ENCODE measurements at regions not wholly inside any gene's neighbourhood (a gene's known extent, or its start where the extent isn't known, plus 50 kb on each side); places are given as distances from the start of the nearest gene placed in this dataset.
"Not testable (repeated sequence)": the region's sequence is repeated elsewhere in the genome, so short reads cannot be mapped to it uniquely, and the experiment has no call there.

- H3K27me3 ChIP-seq (ENCODE audit: control insufficient read depth, insufficient read depth, low read length): no peaks in the 10 kb centered on the region
- no peaks in the 10 kb centered on the region for H3K36me3 ChIP-seq (ENCODE audit: control insufficient read depth, insufficient read depth, low read length)
- DNase-seq (ENCODE audit: low read depth): no peak
- H3K4me3 ChIP-seq (ENCODE audit: low read depth, low read length): no peak overlapping the region
- no peak for TF ChIP-seq CTCF (IDR thresholded peaks at IDR 0.05; ENCODE audit: insufficient read depth, low read length, poor library complexity, severe bottlenecking)
These were observed 270.4 kb downstream of the MED10 start for GRCh38 chr5:6107675-6108539.

- no peak for TF ChIP-seq CTCF (IDR thresholded peaks at IDR 0.05; ENCODE audit: insufficient read depth, low read length, poor library complexity, severe bottlenecking)
- Histone ChIP-seq H3K4me3 (ENCODE audit: low read depth, low read length) (no peak overlapping the region), H3K27me3 (ENCODE audit: control insufficient read depth, insufficient read depth, low read length) (no peaks in the 10 kb centered on the region), H3K36me3 (ENCODE audit: control insufficient read depth, insufficient read depth, low read length) (no peaks in the 10 kb centered on the region)
- no peak for DNase-seq (ENCODE audit: low read depth)
These were observed 271.6 kb downstream of the MED10 start for GRCh38 chr5:6106756-6107155.

GRCh38 chr5:6105320-6105719 is 273.0 kb downstream of the MED10 start:
- Histone ChIP-seq H3K36me3 (ENCODE audit: control insufficient read depth, insufficient read depth, low read length) (no peaks in the 10 kb centered on the region), H3K4me3 (ENCODE audit: low read depth, low read length) (no peak overlapping the region), H3K27me3 (ENCODE audit: control insufficient read depth, insufficient read depth, low read length) (no peaks in the 10 kb centered on the region)
- DNase-seq (ENCODE audit: low read depth): no peak
- no peak for TF ChIP-seq CTCF (IDR thresholded peaks at IDR 0.05; ENCODE audit: insufficient read depth, low read length, poor library complexity, severe bottlenecking)

GRCh38 chr5:6096101-6096500 is 282.2 kb downstream of the MED10 start:
- Histone ChIP-seq H3K27me3 (ENCODE audit: control insufficient read depth, insufficient read depth, low read length) (no peaks in the 10 kb centered on the region), H3K36me3 (ENCODE audit: control insufficient read depth, insufficient read depth, low read length) (no peaks in the 10 kb centered on the region), H3K4me3 (ENCODE audit: low read depth, low read length) (no peak overlapping the region)
- TF ChIP-seq CTCF (IDR thresholded peaks at IDR 0.05; ENCODE audit: insufficient read depth, low read length, poor library complexity, severe bottlenecking): no peak
- DNase-seq (ENCODE audit: low read depth): no peak

GRCh38 chr5:6094180-6094579 is 284.2 kb downstream of the MED10 start:
- H3K36me3 ChIP-seq (ENCODE audit: control insufficient read depth, insufficient read depth, low read length); H3K27me3 ChIP-seq (ENCODE audit: control insufficient read depth, insufficient read depth, low read length); H3K4me3 ChIP-seq (ENCODE audit: low read depth, low read length); DNase-seq (ENCODE audit: low read depth): not testable (repeated sequence)

GRCh38 chr5:6090838-6091237 is 287.5 kb downstream of the MED10 start:
- DNase-seq (ENCODE audit: low read depth): no peak
- Histone ChIP-seq H3K4me3 (ENCODE audit: low read depth, low read length) (no peak overlapping the region), H3K36me3 (ENCODE audit: control insufficient read depth, insufficient read depth, low read length) (no peaks in the 10 kb centered on the region), H3K27me3 (ENCODE audit: control insufficient read depth, insufficient read depth, low read length) (no peaks in the 10 kb centered on the region)
- no peak for TF ChIP-seq CTCF (IDR thresholded peaks at IDR 0.05; ENCODE audit: insufficient read depth, low read length, poor library complexity, severe bottlenecking)
